ENCODE measurements at regions not wholly inside any gene's neighbourhood (a gene's known extent, or its start where the extent isn't known, plus 50 kb on each side); places are given as distances from the start of the nearest gene placed in this dataset.

GRCh38 chr18:30350263-30350662, 692.3 kb downstream of the DSC3 start:
- DNase-seq (no peak), ATAC-seq (no peak)
- Histone ChIP-seq H3K27me3 (no peaks in the 10 kb centered on the region), H3K4me3 (no peak overlapping the region), H3K9me3 (peaks cover 0 to 3% (median 0%) of the 10 kb centered on the region in 12 donors), H3K4me1 (no peaks in the 10 kb centered on the region), H3K36me3 (no peaks in the 10 kb centered on the region), H3K27ac (no peak overlapping the region)
- intact Hi-C loops (cut with DNase I), result no loop called here
- 52 to 82% (median 70%) methylated on average over 1 of the region's 1 CpG for WGBS, 4 donors
- no peak for TF ChIP-seq CTCF (IDR thresholded peaks at IDR 0.05)

GRCh38 chr18:30343090-30343489, 699.5 kb downstream of the DSC3 start:
- intact Hi-C loops (cut with DNase I), result no loop called here

GRCh38 chr18:30342675-30343074, 699.9 kb downstream of the DSC3 start:
- ATAC-seq, result no peak

More at GRCh38 chr18:30343090-30343489, 699.5 kb downstream of the DSC3 start:
- H3K4me3 ChIP-seq, result no peak overlapping the region
- no peaks in the 10 kb centered on the region for H3K27me3 ChIP-seq
- DNase-seq, result no peak
- TF ChIP-seq POLR2A (IDR thresholded peaks at IDR 0.05), result no peak
- TF ChIP-seq CTCF (IDR thresholded peaks at IDR 0.05), result no peak
- H3K27ac ChIP-seq, result no peak overlapping the region
- H3K9me3 ChIP-seq, result peaks cover 0 to 3% (median 0%) of the 10 kb centered on the region in 12 donors
- H3K36me3 ChIP-seq, result no peaks in the 10 kb centered on the region
- 51 to 78% (median 71%) methylated on average over 2 of the region's 2 CpGs for WGBS, 4 donors
- no peaks in the 10 kb centered on the region for H3K4me1 ChIP-seq
- ATAC-seq, result no peak

GRCh38 chr18:30334781-30335180, 707.8 kb downstream of the DSC3 start:
- ATAC-seq (no peak), DNase-seq (no peak)
- WGBS, 4 donors, result 84 to 92% (median 89%) methylated on average over 7 of the region's 7 CpGs
- no peaks in the 10 kb centered on the region for H3K36me3 ChIP-seq
- TF ChIP-seq POLR2A (IDR thresholded peaks at IDR 0.05) (no peak), CTCF (IDR thresholded peaks at IDR 0.05) (no peak)
- no peaks in the 10 kb centered on the region for H3K27me3 ChIP-seq
- no peaks in the 10 kb centered on the region for H3K4me1 ChIP-seq
- H3K27ac ChIP-seq, result no peak overlapping the region
- no peaks in the 10 kb centered on the region for H3K9me3 ChIP-seq
- intact Hi-C loops (cut with DNase I), result no loop called here
- no peak overlapping the region for H3K4me3 ChIP-seq

More at GRCh38 chr18:30342675-30343074, 699.9 kb downstream of the DSC3 start:
- no peaks in the 10 kb centered on the region for H3K36me3 ChIP-seq
- H3K27ac ChIP-seq, result no peak overlapping the region
- H3K4me3 ChIP-seq, result no peak overlapping the region
- no peaks in the 10 kb centered on the region for H3K4me1 ChIP-seq
- H3K27me3 ChIP-seq, result no peaks in the 10 kb centered on the region
- intact Hi-C loops (cut with DNase I), result no loop called here
- WGBS, 4 donors, result 68 to 80% (median 74%) methylated on average over 2 of the region's 2 CpGs
- H3K9me3 ChIP-seq, result peaks cover 0 to 3% (median 0%) of the 10 kb centered on the region in 12 donors
- DNase-seq, result no peak
- TF ChIP-seq CTCF (IDR thresholded peaks at IDR 0.05) (no peak), POLR2A (IDR thresholded peaks at IDR 0.05) (no peak)

All from heart left ventricle (tissue), 16 donors.